HT1080 (cell line): ENCODE measurements at regions not wholly inside any gene's neighbourhood (a gene's known extent, or its start where the extent isn't known, plus 50 kb on each side); places are given as distances from the start of the nearest gene placed in this dataset.
"Not testable (repeated sequence)": the region's sequence is repeated elsewhere in the genome, so short reads cannot be mapped to it uniquely, and the experiment has no call there.

Source experiments
- DNase-seq: peaks from one replicate; pipeline ENCODE4 v3.0.0-alpha.2; 2015; ENCODE audit warnings: low read depth

- DNase-seq = not testable (repeated sequence)
Measured at GRCh38 chr16:29115802-29116141, 130.9 kb downstream of the LAT start.

GRCh38 chr16:29114989-29115801 lies 130.3 kb downstream of the LAT start:
- peak; percentile 71 for DNase-seq

DNA sequence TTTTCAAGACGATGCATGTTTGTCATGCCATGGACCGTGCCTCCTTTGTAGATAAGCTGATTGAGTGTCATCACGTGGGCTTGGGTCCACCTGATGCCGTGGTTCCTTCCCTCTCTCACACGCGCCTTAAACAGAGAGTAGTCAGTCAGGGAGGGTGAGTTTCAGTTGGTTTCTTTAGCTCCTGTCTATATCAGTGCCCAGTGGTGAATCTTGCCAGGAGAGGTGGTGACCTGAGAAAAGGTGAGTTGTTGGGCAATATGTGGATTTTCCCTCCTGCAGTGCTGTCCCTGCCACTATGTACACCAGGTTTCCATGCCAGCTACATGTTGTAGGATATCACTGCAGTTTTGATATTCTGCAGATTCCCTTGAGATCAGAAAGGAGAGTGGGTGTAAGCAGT lies 129.7 kb downstream of the LAT start:
- no peak for DNase-seq

- not testable (repeated sequence) for DNase-seq
Measured at GRCh38 chr16:29113446-29113845, 128.6 kb downstream of the LAT start.

GRCh38 chr16:29112755-29113347 lies 128.0 kb downstream of the LAT start:
- DNase-seq = no peak

GRCh38 chr16:29111901-29112680 lies 127.2 kb downstream of the LAT start:
- not testable (repeated sequence) for DNase-seq

- DNase-seq = no peak
Measured at GRCh38 chr16:29111421-29111820, 126.6 kb downstream of the LAT start.

DNA sequence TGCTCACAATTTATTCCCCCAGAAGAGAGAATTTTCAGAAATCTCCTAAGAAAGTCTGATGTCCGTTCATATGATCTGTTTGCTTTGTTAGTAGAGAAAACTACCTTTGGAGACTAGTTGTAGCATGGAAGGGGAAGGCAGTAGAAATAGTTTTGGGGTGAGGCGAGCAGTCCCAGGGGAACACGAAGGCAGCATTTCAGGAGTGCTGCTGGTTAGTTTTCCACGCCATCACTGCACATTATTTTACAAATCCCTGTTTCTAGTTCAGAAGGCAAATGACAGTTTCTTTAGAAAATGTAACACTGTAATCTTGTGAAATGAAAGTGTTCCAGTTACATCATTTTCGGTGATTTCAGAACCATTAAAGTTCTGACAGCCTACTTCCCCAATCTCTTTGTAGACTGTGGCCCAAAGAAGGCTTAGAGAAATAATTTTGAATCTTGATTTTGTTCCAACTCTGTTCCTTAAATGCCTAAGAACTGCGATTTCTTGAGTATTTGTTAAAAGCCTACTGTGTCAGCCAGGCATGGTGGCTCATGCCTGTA lies 123.8 kb downstream of the LAT start:
- not testable (repeated sequence) for DNase-seq

DNA sequence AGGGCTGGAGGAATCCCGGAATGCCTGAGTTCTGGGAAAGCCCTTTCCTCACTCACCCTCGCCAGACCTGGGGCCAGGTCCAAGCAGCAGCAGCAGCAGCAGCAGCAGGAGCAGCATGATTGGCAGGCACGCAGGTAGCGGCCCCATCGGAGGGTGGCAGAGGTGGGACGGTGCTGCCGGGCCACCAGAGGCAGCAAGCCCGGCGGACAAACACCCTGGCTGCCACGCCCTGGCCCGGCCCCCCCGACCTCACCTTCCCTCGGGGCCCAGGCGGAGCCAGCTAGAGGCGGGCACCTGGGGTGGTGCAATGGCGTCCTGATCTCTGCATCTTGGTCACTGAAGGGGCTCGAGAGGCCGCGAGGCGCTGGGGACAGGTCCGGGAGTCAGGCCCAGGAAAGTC lies 122.4 kb downstream of the LAT start:
- DNase-seq = no peak

- DNase-seq = not testable (repeated sequence)
Measured at GRCh38 chr16:29106259-29106908, 121.5 kb downstream of the LAT start.

- DNase-seq = not testable (repeated sequence)
Measured at GRCh38 chr16:29104600-29104999, 119.7 kb downstream of the LAT start.

- not testable (repeated sequence) for DNase-seq
Measured at GRCh38 chr16:29097965-29098364, 113.1 kb downstream of the LAT start.

DNA sequence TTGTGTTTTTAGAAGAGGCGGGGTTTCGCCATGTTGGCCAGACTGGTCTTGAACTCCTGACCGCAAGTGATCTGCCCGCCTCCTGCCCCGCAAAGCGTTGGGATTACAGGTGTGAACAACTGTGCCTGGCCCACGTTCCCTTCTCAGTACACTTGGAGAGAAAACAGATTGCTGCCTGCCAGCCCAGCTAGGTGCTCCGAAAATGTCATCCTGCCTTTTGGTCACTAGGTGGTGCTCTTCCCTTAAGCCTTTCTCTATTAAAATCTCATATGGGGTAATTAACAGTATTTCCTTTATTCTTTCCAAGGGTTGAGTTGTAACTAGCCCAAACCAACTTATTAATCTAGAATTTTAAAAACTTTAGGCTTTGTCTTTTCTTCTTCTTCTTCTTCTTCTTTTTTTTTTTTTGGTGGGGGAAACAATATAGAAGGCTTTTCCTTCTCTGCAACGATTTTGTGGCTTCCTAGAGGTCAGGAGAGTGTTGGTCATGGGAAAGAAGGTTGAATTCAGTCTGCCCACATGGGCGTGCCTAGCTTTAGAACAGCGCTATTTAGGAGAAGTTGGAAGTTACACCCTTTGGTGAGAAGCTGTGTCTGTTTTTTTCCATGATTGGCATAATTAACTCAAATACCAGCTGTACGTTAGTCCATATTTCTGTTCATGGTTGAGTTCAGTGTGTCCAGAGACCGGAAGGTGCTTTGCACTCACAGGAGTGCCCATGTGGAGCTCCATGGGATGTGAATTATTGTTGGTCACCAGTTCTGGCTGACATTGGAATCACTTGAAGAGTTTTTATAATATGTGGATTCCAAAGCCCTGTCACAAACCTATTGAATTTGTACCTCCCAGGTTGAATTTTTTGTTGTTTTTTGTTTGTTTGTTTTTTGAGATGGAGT lies 110.1 kb downstream of the LAT start:
- DNase-seq = not testable (repeated sequence)

GRCh38 chr16:29094325-29094724 lies 109.5 kb downstream of the LAT start:
- DNase-seq = not testable (repeated sequence)

DNA sequence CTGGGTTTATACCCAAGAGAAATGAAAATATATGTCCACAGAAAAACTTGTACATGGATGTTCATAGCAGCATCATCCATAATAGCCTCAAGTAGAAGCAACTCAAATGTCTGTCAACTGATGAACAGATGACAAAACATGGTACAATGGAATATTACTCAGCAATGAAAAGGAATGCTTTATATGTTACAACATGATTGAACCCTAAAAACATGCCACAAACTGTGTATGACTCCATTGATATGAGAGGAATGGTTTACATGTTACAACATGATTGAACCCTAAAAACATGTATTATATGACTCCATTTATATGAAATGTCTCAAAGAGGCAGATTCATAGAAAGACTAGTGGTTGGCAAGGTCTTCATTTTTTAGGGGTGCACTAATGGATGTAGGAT lies 104.8 kb downstream of the LAT start:
- DNase-seq = not testable (repeated sequence)

- not testable (repeated sequence) for DNase-seq
Measured at GRCh38 chr16:29087673-29088072, 102.8 kb downstream of the LAT start.

DNA sequence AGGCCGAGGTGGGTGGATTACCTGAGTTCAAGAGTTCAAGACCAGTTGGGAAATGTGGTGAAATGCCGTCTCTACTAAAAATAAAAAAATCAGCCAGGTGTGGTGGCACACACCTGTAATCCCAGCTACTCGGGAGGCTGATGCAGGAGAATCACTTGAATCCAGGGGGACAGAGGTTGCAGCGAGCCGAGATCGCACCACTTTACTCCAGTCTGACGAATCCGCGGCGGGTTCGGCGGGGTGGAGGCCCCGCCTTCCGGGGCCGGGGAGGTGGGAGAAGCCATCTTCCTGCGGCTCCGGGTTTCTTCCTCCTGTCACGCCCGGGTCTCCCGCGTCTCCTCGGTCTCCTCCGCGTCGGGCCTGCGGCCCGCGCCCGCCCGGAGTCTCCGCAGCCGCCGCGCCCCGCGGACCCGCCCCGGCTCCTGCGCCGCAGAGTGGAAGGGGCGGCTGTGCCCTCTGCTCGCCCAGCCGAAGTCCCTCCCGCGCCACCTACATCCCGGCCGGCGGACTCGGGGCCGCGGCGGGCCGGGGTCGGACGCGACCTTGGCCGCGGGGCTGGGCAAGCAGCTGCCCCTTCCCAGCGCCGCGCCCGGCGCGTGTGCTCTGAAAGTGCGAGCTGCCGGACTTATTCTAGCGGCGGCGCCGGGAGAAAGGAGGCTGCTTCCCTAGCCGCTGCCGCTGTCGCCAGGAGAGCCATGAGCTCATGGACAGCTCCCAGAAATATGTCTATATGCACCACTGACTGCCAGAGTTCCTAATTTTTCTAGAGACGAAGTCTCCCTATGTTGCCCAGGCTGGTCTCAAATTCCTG lies 97.2 kb downstream of the LAT start:
- not testable (repeated sequence) for DNase-seq

DNA sequence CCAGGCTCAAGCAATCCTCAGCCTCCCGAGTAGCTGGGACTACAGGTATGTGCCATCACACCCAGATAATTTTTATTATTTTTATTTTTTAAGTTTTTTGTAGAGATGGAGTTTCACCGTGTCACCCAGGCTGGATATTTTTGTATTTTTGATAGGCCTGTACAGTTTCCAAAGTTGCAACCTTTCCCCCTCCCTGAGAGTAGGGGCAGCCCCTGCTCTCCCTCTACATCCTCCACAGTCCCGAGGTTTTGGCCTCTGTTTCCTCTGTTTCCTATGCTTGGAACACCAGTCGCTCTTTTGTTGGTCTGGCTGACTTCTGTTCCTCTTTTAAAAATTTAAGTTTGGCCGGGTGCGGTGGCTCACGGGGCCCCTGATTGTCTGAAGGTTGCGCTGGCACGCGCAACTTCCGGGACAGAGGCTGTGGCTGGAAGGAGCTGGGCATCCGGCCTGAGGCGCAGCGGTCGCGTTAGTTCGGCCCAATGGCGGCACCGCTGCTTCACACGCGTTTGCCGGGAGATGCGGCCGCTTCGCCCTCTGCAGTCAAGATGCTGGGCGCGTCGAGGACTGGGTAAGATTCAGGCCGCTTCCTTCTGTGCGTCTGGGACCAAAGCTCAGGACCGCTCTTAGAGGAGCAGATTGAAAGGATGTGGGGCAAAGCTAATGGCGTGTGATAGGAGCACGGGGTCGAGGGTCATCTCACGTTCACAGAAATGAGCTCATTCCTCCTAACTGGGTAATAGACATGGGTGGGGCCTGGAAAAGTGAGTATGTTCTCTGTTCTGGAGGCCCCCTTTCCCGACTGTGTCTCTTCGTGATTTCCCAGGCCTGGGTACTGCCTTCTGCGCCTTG lies 89.9 kb downstream of the LAT start:
- not testable (repeated sequence) for DNase-seq
